HT1080 (cell line): ENCODE measurements at regions not wholly inside any gene's neighbourhood (a gene's known extent, or its start where the extent isn't known, plus 50 kb on each side); places are given as distances from the start of the nearest gene placed in this dataset. TPM values are rescaled to one million over a fixed set of nuclear protein-coding genes. Genes with fewer than 3 reads are reported as not detected.

Experiments used
- small RNA-seq: library from RNA; depleted of rRNA; stranded (forward); fragments of <200 nt; gene quantifications from one replicate; pipeline ENCODE3, GENCODE V24; 2014

Small RNA genes in the stretch of these regions (small RNA-seq; reads per million reads assigned to genes)
- not detected for gene MIR147A
